GM19099 (cell line): ENCODE measurements at regions not wholly inside any gene's neighbourhood (a gene's known extent, or its start where the extent isn't known, plus 50 kb on each side); places are given as distances from the start of the nearest gene placed in this dataset.

Source experiments
- POLR2A ChIP-seq: IDR thresholded peaks from 3 replicates; pipeline ENCODE4 v1.6.1; 2011; ENCODE audit warnings: low read depth; ENCODE audit not compliant: insufficient read length; ENCODE audit errors: extremely low read depth

GRCh38 chr10:78893217-78893616 is 175.5 kb upstream of the ZMIZ1 start:
- no peak for TF ChIP-seq POLR2A

- no peak for TF ChIP-seq POLR2A
Measured at GRCh38 chr10:78894089-78894840, 174.5 kb upstream of the ZMIZ1 start.

- TF ChIP-seq POLR2A, result no peak
Measured at GRCh38 chr10:78894841-78895195, 173.9 kb upstream of the ZMIZ1 start.

GRCh38 chr10:78895469-78895868 is 173.3 kb upstream of the ZMIZ1 start:
- TF ChIP-seq POLR2A, result no peak

GRCh38 chr10:78896159-78896928 is 172.4 kb upstream of the ZMIZ1 start:
- no peak for TF ChIP-seq POLR2A

GRCh38 chr10:78898341-78899097 is 170.2 kb upstream of the ZMIZ1 start:
- TF ChIP-seq POLR2A, result no peak

- TF ChIP-seq POLR2A, result no peak
Measured at GRCh38 chr10:78899098-78899754, 169.5 kb upstream of the ZMIZ1 start.

- no peak for TF ChIP-seq POLR2A
Measured at GRCh38 chr10:78899996-78900714, 168.6 kb upstream of the ZMIZ1 start.

- no peak for TF ChIP-seq POLR2A
Measured at GRCh38 chr10:78900715-78901430, 167.9 kb upstream of the ZMIZ1 start.

GRCh38 chr10:78901694-78902093 is 167.1 kb upstream of the ZMIZ1 start:
- TF ChIP-seq POLR2A, result no peak

GRCh38 chr10:78902815-78903214 is 166.0 kb upstream of the ZMIZ1 start:
- TF ChIP-seq POLR2A, result no peak

- no peak for TF ChIP-seq POLR2A
Measured at GRCh38 chr10:78903341-78903940, 165.3 kb upstream of the ZMIZ1 start.

- no peak for TF ChIP-seq POLR2A
Measured at GRCh38 chr10:78904196-78904595, 164.6 kb upstream of the ZMIZ1 start.

- no peak for TF ChIP-seq POLR2A
Measured at GRCh38 chr10:78905015-78905956, 163.5 kb upstream of the ZMIZ1 start.
